GM10248 (cell line): ENCODE measurements at regions not wholly inside any gene's neighbourhood (a gene's known extent, or its start where the extent isn't known, plus 50 kb on each side); places are given as distances from the start of the nearest gene placed in this dataset.

Experiments used
- CTCF ChIA-PET: fragments of 300-600 bp; sonication (Branson Sonifier 250); formaldehyde crosslinking; extraction: SDS; loops from one replicate; lab custom pipeline; 2021; ENCODE audit warnings: antibody characterized with exemption; lab: Yijun Ruan, JAX
- POLR2A ChIA-PET: fragments of 350-650 bp; sonication (Branson Sonifier 250); formaldehyde crosslinking; extraction: SDS; loops from one replicate; lab custom pipeline; 2020; ENCODE audit warnings: antibody characterized with exemption; lab: Yijun Ruan, JAX
- DNase-seq: peaks from one replicate; pipeline ENCODE4 v3.0.0; 2012; ENCODE audit errors: extremely low spot score
- TF ChIP-seq, protein P1 (sequence below): IDR thresholded peaks from 2 replicates; pipeline ENCODE4 v1.5.1; 2012; ENCODE audit warnings: mild to moderate bottlenecking, low read depth; ENCODE audit errors: extremely low read depth, missing control alignments, control extremely low read depth

DNA sequence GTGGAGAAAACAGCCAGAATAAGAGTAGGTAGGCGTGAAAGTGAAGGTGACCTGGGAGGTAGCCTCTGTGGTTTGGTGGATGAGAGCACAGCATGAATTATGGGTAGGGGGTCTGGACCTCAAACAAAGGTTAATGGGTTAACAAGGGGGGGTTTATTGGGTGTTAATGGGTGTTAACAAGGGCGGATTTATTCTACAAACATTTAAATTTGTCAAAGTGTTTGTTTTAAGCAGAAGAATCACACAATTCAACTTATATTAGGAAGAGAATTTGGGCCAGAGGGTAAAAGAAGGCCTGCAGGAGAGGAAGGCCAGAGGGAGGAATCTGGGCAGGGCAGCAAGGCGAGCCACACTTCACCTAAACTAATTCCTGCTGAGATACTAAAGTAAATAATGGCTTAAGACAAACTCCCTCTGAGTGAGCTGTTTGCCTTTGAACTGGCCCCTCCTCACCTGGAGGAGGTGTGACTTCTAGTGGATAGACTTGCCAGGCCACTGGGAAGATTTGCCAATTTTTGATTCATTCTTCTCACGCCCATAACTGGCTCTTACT, 191.7 kb downstream of the GIPC2 start:
- no peak for DNase-seq
- POLR2A ChIA-PET: no interaction called here
- TF ChIP-seq, protein P1, sequence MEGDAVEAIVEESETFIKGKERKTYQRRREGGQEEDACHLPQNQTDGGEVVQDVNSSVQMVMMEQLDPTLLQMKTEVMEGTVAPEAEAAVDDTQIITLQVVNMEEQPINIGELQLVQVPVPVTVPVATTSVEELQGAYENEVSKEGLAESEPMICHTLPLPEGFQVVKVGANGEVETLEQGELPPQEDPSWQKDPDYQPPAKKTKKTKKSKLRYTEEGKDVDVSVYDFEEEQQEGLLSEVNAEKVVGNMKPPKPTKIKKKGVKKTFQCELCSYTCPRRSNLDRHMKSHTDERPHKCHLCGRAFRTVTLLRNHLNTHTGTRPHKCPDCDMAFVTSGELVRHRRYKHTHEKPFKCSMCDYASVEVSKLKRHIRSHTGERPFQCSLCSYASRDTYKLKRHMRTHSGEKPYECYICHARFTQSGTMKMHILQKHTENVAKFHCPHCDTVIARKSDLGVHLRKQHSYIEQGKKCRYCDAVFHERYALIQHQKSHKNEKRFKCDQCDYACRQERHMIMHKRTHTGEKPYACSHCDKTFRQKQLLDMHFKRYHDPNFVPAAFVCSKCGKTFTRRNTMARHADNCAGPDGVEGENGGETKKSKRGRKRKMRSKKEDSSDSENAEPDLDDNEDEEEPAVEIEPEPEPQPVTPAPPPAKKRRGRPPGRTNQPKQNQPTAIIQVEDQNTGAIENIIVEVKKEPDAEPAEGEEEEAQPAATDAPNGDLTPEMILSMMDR: no peak
- CTCF ChIA-PET: interaction anchor here (1.6 kb wide), 1 partner anchor 11 kb away, joined by 5 read pairs; no protein-coding TSS in a partner anchor

DNA sequence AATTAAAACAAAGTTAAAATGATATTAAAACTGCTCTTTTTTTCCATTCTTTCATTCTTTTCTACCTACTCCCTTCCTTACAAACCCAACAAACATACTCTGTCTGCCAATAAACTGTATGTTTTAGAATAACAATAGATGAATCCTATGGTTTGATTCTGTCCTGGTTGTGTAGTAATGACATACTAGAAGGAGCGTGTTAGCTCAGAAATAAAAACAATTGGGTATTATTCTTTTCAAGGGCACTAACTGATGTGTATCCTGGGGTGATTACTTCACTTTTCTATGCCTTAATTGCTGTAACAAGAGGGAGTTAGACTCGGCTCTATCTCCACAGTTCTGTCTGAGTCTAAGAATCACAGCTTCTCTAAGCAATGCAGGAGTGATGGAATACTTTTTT, 194.4 kb downstream of the GIPC2 start:
- TF ChIP-seq, protein P1: no peak
- POLR2A ChIA-PET: no interaction called here
- DNase-seq: no peak
- CTCF ChIA-PET: interaction anchor here (1.2 kb wide), 1 partner anchor 15 kb away, joined by 3 read pairs; no protein-coding TSS in a partner anchor

DNA sequence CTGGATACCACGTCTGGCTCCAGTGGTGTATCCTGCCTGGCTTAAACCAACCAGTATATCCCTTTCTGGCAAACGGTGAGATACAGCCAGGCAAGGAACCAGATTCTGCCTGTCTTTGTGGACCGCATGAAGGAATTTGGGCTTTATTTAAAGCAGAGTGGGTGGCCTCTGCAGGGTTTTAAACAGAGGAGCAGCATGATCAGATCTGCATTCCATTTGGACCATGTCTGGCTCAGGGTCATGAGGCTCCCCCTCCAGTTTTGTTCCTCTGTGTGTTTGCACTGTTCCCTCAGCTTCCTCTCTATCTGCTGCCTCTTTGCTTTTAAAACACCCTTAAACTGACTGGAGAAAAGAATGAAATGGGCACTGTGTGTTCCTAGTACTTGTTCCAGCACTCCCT, 195.0 kb downstream of the GIPC2 start:
- TF ChIP-seq, protein P1: no peak
- CTCF ChIA-PET: interaction anchor here (1.2 kb wide), 1 partner anchor 14 kb away, joined by 3 read pairs; no protein-coding TSS in a partner anchor
- POLR2A ChIA-PET: no interaction called here
- DNase-seq: no peak

DNA sequence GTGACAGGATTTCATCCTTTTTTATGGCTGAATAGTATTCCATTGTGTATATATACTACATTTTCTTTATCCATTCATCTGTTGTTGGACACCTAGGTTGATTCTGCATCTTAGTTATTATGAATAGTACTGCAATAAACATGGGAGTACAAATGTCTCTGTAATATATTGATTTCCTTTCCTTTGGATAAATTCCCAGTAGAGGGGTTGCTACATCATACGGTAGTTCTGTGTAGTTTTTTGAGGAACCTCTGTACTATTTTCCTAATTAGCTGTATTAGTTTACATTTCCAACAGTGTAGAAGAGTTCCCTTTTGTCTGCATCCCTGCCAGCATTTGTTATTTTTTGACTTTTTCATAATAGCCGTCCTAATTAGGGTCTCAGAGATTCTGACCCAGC, 201.3 kb downstream of the GIPC2 start:
- ChIA-PET CTCF (interaction anchor here (1.0 kb wide), 1 partner anchor 8 kb away, joined by 3 read pairs; no protein-coding TSS in a partner anchor), POLR2A (no interaction called here)
- TF ChIP-seq, protein P1: no peak
- no peak for DNase-seq

DNA sequence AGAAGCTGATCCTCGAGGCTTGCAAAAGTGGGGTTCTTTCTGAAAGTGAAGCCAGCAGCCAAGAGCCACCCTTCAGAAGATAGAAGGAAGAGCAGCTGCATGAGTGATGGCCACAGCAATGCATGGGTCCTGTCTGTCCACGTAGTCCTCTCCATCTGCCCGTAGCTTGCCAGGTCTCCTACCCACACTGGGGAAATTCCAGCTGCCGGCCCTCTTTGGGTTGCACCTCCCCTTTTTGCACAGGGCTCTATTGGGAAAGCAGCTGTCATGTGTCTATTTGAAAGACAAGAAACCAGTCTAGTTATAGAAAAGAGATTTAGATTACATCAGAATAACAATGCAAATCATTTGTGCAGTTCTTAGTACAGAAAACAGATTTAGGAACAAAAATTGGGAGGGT, 204.4 kb downstream of the GIPC2 start:
- ChIA-PET POLR2A (no interaction called here), CTCF (no interaction called here)
- DNase-seq: no peak
- TF ChIP-seq, protein P1: no peak

DNA sequence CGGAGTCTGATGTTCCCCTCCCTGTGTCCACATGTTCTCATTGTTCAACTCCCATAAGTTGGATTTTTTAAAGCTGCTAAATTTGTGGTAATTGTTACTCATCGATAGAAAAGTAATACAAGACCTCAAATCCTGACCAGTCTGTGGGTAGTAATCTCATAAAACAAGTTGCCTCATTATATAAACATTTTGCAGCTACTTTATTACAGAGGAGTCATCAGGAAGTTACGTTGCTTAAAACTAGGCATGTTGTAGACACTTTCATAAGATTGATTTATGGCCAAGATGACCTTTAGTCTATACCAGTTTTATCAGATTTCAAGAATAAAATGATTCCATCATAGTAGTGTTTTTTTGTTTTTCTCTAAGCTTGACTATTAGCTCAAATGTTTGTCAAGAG, 208.8 kb downstream of the GIPC2 start:
- ChIA-PET POLR2A (no interaction called here), CTCF (interaction anchor here (0.8 to 1.7 kb wide), 2 partner anchors 8 to 14 kb away, joined by 3 read pairs; no protein-coding TSS in a partner anchor)
- no peak for DNase-seq
- TF ChIP-seq, protein P1: no peak
